Erythroblast (primary cell): ENCODE measurements at regions not wholly inside any gene's neighbourhood (a gene's known extent, or its start where the extent isn't known, plus 50 kb on each side); places are given as distances from the start of the nearest gene placed in this dataset.

ENCODE experiments used
- GATA1 ChIP-seq: IDR thresholded peaks from 2 replicates; pipeline ENCODE4 v1.6.1; 2011; ENCODE audit warnings: low read depth, mild to moderate bottlenecking, control low read depth, low read length, moderate library complexity
- POLR2A ChIP-seq: IDR thresholded peaks from 2 replicates; pipeline ENCODE4 v1.6.1; 2011; ENCODE audit warnings: mild to moderate bottlenecking, low read length

DNA sequence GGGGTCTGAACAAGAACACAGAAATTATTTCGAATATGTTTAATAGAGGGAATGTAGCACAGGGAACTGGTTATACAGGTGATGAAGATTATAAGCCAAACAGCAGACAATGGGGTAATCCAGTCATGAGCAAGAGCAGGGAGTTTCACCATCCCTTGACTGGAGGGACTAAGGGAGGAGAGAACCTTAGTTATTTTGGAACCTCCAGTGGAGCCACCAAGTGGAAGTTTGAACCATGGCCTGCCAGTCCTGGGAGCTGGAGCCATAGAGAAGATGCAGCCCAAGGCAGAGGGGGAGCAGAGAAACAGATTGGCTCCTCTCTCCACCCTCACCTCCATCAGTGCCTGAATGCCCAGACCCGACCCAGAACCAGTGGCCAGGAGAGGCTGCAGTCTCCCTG lies 264.6 kb upstream of the RASGEF1B start:
- TF ChIP-seq POLR2A (no peak), GATA1 (no peak)
